ENCODE measurements at regions not wholly inside any gene's neighbourhood (a gene's known extent, or its start where the extent isn't known, plus 50 kb on each side); places are given as distances from the start of the nearest gene placed in this dataset.
"Not testable (repeated sequence)": the region's sequence is repeated elsewhere in the genome, so short reads cannot be mapped to it uniquely, and the experiment has no call there.

GRCh38 chr9:85319936-85320656 is 421.7 kb downstream of the AGTPBP1 start:
- peaks cover 0 to 8% (median 0%) of the 10 kb centered on the region in 3 donors for H3K9me3 ChIP-seq (ENCODE audit: control insufficient read depth in 2 of 3, insufficient read depth in 1 of 3, low read length in 3 of 3)
- no peak overlapping the region for H3K4me3 ChIP-seq (ENCODE audit: low read length in 3 of 3)
- no peaks in the 10 kb centered on the region for H3K36me3 ChIP-seq (ENCODE audit: control insufficient read depth in 2 of 3, insufficient read depth in 3 of 3, low read length in 3 of 3)
- H3K27me3 ChIP-seq (ENCODE audit: control insufficient read depth, insufficient read depth, low read length) = no peaks in the 10 kb centered on the region
- H3K4me1 ChIP-seq (ENCODE audit: control insufficient read depth in 2 of 3, insufficient read depth in 2 of 3, low read depth in 1 of 3, low read length in 3 of 3) = peaks cover 0 to 3% (median 0%) of the 10 kb centered on the region in 3 donors
- no peak overlapping the region for H3K9ac ChIP-seq (ENCODE audit: low read length in 3 of 3)
- no peak overlapping the region for H3K27ac ChIP-seq (ENCODE audit: low read depth in 2 of 2, low read length in 2 of 2)
- intact Hi-C loops (cut with DNase I) = no loop called here
- DNase-seq (peak in 2 of 5 donors; percentile 75 to 77), FAIRE-seq (no peak)
- no peak for TF ChIP-seq CTCF (IDR thresholded peaks at IDR 0.05; ENCODE audit: borderline replicate concordance, extremely low read depth, insufficient read depth)

- H3K9me3 ChIP-seq (ENCODE audit: control insufficient read depth in 2 of 3, insufficient read depth in 1 of 3, low read length in 3 of 3) = peaks cover 0 to 18% (median 0%) of the 10 kb centered on the region in 3 donors
- H3K27me3 ChIP-seq (ENCODE audit: control insufficient read depth, insufficient read depth, low read length); H3K9ac ChIP-seq (ENCODE audit: low read length in 3 of 3); FAIRE-seq; H3K36me3 ChIP-seq (ENCODE audit: control insufficient read depth in 2 of 3, insufficient read depth in 3 of 3, low read length in 3 of 3); intact Hi-C loops (cut with DNase I); H3K27ac ChIP-seq (ENCODE audit: low read depth in 2 of 2, low read length in 2 of 2); H3K4me3 ChIP-seq (ENCODE audit: low read length in 3 of 3); DNase-seq; H3K4me1 ChIP-seq (ENCODE audit: control insufficient read depth in 2 of 3, insufficient read depth in 2 of 3, low read depth in 1 of 3, low read length in 3 of 3): not testable (repeated sequence)
Observed at GRCh38 chr9:85315535-85315934, 426.2 kb downstream of the AGTPBP1 start.

DNA sequence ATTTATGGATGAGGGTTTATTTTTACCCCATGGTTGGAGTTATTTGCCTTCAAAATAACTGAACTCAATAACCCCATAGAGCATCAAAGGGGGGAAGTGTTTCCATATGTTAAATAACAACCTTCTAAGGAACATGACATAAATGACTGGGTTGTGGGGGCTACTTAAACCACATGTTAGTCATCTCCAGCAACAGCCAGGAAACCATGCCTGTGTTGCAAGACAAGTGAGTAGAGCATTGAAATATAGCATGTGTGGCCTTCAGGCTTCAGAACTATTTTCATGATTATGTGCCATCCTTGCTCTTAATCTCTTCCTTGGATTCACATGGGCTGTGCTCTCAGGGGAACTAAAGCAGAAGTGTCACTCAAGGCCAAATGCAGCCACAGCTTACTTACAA is 431.2 kb downstream of the AGTPBP1 start:
- no peaks in the 10 kb centered on the region for H3K27me3 ChIP-seq (ENCODE audit: control insufficient read depth, insufficient read depth, low read length)
- no peak overlapping the region for H3K27ac ChIP-seq (ENCODE audit: low read depth in 2 of 2, low read length in 2 of 2)
- no peak for FAIRE-seq
- no peak overlapping the region for H3K9ac ChIP-seq (ENCODE audit: low read length in 3 of 3)
- TF ChIP-seq CTCF (IDR thresholded peaks at IDR 0.05; ENCODE audit: borderline replicate concordance, extremely low read depth, insufficient read depth) = no peak
- DNase-seq = no peak
- H3K36me3 ChIP-seq (ENCODE audit: control insufficient read depth in 2 of 3, insufficient read depth in 3 of 3, low read length in 3 of 3) = no peaks in the 10 kb centered on the region
- peaks cover 0 to 17% (median 0%) of the 10 kb centered on the region in 3 donors for H3K9me3 ChIP-seq (ENCODE audit: control insufficient read depth in 2 of 3, insufficient read depth in 1 of 3, low read length in 3 of 3)
- H3K4me3 ChIP-seq (ENCODE audit: low read length in 3 of 3) = no peak overlapping the region
- no peaks in the 10 kb centered on the region for H3K4me1 ChIP-seq (ENCODE audit: control insufficient read depth in 2 of 3, insufficient read depth in 2 of 3, low read depth in 1 of 3, low read length in 3 of 3)
- intact Hi-C loops (cut with DNase I) = no loop called here

- TF ChIP-seq CTCF (IDR thresholded peaks at IDR 0.05; ENCODE audit: borderline replicate concordance, extremely low read depth, insufficient read depth) = no peak
- Histone ChIP-seq H3K27me3 (ENCODE audit: control insufficient read depth, insufficient read depth, low read length) (no peaks in the 10 kb centered on the region), H3K4me1 (ENCODE audit: control insufficient read depth in 2 of 3, insufficient read depth in 2 of 3, low read depth in 1 of 3, low read length in 3 of 3) (no peaks in the 10 kb centered on the region), H3K36me3 (ENCODE audit: control insufficient read depth in 2 of 3, insufficient read depth in 3 of 3, low read length in 3 of 3) (no peaks in the 10 kb centered on the region), H3K9me3 (ENCODE audit: control insufficient read depth in 2 of 3, insufficient read depth in 1 of 3, low read length in 3 of 3) (no peaks in the 10 kb centered on the region), H3K27ac (ENCODE audit: low read depth in 2 of 2, low read length in 2 of 2) (no peak overlapping the region), H3K4me3 (ENCODE audit: low read length in 3 of 3) (no peak overlapping the region), H3K9ac (ENCODE audit: low read length in 3 of 3) (no peak overlapping the region)
- intact Hi-C loops (cut with DNase I) = no loop called here
- DNase-seq (no peak), FAIRE-seq (no peak)
Observed at GRCh38 chr9:85303757-85304134, 438.0 kb downstream of the AGTPBP1 start.
